Endothelial cell (in vitro differentiated cells): ENCODE measurements at regions not wholly inside any gene's neighbourhood (a gene's known extent, or its start where the extent isn't known, plus 50 kb on each side); places are given as distances from the start of the nearest gene placed in this dataset.

Experiments
- DNase-seq: peaks from one replicate; pipeline ENCODE4 v3.0.0; 2021; ENCODE audit warnings: low spot score
- H3K27ac Mint-ChIP-seq: one replicate; pipeline ENCODE4 v1.8.0; 2021; ENCODE audit warnings: mixed read lengths, inconsistent platforms; ENCODE audit not compliant: unreplicated experiment
- H3K27me3 Mint-ChIP-seq: one replicate; pipeline ENCODE4 v1.8.0; 2021; ENCODE audit warnings: mild to moderate bottlenecking, moderate library complexity, mixed read lengths, inconsistent platforms; ENCODE audit not compliant: unreplicated experiment
- H3K36me3 Mint-ChIP-seq: one replicate; pipeline ENCODE4 v1.8.0; 2021; ENCODE audit warnings: mild to moderate bottlenecking, low read depth, mixed read lengths, inconsistent platforms; ENCODE audit not compliant: unreplicated experiment
- H3K4me1 Mint-ChIP-seq: one replicate; pipeline ENCODE4 v1.8.0; 2021; ENCODE audit warnings: mild to moderate bottlenecking, mixed read lengths, inconsistent platforms; ENCODE audit not compliant: unreplicated experiment
- H3K4me3 Mint-ChIP-seq: one replicate; pipeline ENCODE4 v1.8.0; 2021; ENCODE audit warnings: mild to moderate bottlenecking, mixed read lengths, inconsistent platforms; ENCODE audit not compliant: unreplicated experiment
- H3K9me3 Mint-ChIP-seq: one replicate; pipeline ENCODE4 v1.8.0; 2021; ENCODE audit warnings: mixed read lengths, inconsistent platforms; ENCODE audit not compliant: unreplicated experiment
- TF ChIP-seq, protein P1 (sequence below): fragments of 200-600 bp; sonication (generic); IDR thresholded peaks from one replicate; pipeline ENCODE4 v1.5.0; 2021; ENCODE audit warnings: antibody characterized with exemption; ENCODE audit not compliant: unreplicated experiment

DNA sequence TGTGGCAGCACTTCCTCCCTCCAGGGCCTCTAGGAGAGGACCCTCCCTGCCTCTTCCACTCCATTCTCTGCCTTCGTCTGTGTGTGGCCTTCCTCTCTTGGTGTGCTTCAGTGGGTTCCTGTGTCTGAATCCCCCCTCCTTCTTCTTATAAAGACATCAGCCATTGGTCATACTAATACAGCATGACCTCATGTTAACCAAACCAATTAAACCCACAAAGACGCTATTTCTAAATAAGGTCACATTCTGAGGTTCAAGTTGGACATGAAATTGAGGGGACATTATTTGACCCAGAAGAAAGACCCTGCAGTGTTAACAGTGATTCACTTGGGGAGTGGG lies 398.6 kb downstream of the SHANK2 start:
- H3K36me3 Mint-ChIP-seq = no peaks in the 10 kb centered on the region
- H3K9me3 Mint-ChIP-seq = no peaks in the 10 kb centered on the region

DNA sequence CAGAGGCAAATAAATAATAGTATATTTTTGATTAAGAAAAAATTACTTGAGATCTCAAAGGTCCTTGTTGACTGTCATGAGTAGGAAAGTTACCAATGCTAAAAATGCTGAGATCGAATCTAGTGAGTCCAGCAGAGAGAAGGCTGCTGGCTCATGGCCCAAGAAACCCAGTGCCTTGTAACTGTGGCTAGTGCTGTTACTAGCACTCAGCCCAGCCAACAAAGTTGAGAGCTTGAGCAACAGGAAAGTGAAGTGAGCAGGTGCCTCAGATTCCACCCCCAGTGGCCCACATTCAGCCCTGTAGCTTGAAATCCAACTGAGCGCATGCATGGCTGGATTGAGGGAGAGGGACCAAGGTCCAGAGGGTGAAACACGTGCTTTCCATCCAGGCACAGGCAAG lies 398.2 kb downstream of the SHANK2 start:
- Mint-ChIP-seq H3K9me3 (no peaks in the 10 kb centered on the region), H3K27me3 (no peaks in the 10 kb centered on the region), H3K36me3 (peaks cover 3% of the 10 kb centered on the region)

More for the DNA sequence above, 398.6 kb downstream of the SHANK2 start:
- H3K27me3 Mint-ChIP-seq = no peaks in the 10 kb centered on the region
- TF ChIP-seq, protein P1, sequence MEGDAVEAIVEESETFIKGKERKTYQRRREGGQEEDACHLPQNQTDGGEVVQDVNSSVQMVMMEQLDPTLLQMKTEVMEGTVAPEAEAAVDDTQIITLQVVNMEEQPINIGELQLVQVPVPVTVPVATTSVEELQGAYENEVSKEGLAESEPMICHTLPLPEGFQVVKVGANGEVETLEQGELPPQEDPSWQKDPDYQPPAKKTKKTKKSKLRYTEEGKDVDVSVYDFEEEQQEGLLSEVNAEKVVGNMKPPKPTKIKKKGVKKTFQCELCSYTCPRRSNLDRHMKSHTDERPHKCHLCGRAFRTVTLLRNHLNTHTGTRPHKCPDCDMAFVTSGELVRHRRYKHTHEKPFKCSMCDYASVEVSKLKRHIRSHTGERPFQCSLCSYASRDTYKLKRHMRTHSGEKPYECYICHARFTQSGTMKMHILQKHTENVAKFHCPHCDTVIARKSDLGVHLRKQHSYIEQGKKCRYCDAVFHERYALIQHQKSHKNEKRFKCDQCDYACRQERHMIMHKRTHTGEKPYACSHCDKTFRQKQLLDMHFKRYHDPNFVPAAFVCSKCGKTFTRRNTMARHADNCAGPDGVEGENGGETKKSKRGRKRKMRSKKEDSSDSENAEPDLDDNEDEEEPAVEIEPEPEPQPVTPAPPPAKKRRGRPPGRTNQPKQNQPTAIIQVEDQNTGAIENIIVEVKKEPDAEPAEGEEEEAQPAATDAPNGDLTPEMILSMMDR = no peak
- peak overlapping the region; percentile 79 for H3K27ac Mint-ChIP-seq
- H3K4me3 Mint-ChIP-seq = no peak overlapping the region
- peaks cover 13% of the 10 kb centered on the region for H3K4me1 Mint-ChIP-seq
- DNase-seq = no peak

DNA sequence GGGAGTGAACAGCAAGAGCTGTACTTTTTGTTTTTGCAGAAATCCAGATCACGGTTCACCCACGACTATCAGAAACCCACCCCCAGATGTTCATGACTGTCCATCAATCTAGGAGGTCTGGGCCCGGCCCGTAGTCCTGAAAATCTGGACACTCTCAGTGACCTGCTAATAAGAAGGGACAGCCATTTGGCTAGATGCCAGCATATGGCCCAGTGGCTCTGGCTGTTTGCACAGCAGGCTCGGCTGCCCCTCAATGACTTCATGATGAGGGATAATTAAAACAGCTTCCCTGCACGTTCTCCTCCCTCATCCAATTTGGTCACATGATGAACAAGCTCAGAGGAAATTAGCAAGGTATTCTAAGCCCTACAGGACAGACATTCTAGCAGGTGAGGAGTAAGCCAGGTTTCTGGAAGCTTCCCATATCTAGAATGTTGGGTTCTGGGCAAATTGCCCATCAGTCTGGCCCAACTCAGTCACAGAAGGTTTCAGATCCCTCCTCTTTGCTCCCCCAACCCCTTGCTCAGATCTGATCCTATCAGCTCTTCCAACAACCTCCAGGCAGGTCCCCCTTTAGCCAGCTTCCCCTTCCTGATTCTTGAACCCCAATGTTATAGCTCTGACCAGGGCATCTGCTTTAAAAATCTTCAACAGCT lies 397.3 kb downstream of the SHANK2 start:
- Mint-ChIP-seq H3K9me3 (no peaks in the 10 kb centered on the region), H3K4me3 (no peak overlapping the region), H3K27me3 (peaks cover 2% of the 10 kb centered on the region), H3K27ac (no peak overlapping the region), H3K4me1 (peaks cover 13% of the 10 kb centered on the region), H3K36me3 (peaks cover 5% of the 10 kb centered on the region)
- DNase-seq = no peak
- TF ChIP-seq, protein P1 = no peak

More for the DNA sequence above, 398.2 kb downstream of the SHANK2 start:
- DNase-seq = no peak
- TF ChIP-seq, protein P1 = no peak
- Mint-ChIP-seq H3K4me3 (no peak overlapping the region), H3K4me1 (peaks cover 13% of the 10 kb centered on the region), H3K27ac (no peak overlapping the region)

DNA sequence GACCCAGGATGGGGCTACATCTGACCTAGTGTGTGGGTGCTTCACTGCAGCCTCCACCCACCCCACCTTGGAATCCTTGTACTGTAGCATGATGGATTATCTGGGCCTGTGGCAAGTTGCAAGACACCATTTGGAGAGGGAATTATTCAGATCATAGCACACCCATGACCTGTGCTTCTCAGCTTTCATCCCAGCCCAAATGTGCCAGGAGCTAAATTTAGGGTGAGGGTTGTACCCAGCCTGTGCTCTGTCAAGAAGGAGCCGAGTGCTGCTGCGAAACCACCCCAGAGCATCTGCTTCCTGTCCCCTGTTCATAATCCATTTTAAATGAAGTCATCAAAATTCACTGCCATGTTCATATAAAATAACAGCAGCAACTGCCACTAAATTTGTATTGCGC lies 394.5 kb downstream of the SHANK2 start:
- Mint-ChIP-seq H3K4me3 (no peak overlapping the region), H3K9me3 (no peaks in the 10 kb centered on the region), H3K4me1 (peaks cover 13% of the 10 kb centered on the region), H3K27me3 (peaks cover 6% of the 10 kb centered on the region), H3K36me3 (peaks cover 5% of the 10 kb centered on the region), H3K27ac (no peak overlapping the region)
- DNase-seq = no peak
- TF ChIP-seq, protein P1 = no peak

DNA sequence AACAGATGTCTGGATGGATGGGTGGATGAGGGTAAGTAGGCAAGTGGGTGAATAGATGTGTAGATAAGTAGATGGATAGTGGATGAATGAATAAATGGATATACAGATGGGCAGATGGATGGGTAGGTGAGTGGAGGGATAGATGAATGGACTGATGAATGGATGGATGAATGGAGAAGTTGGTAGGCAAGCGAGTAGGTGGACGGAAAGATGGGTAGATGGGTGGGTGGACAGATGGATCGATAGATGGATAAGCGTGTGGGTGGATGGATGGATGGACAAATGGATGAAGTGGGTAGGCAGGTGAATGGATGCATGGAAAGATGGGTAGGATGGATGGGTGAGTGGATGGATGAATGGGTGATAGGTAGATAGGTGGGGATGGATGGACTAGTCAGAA lies 393.2 kb downstream of the SHANK2 start:
- peak overlapping the region; percentile 11 for H3K27ac Mint-ChIP-seq
- peaks cover 6% of the 10 kb centered on the region for H3K27me3 Mint-ChIP-seq
- no peak for DNase-seq
- H3K4me1 Mint-ChIP-seq = peaks cover 8% of the 10 kb centered on the region
- TF ChIP-seq, protein P1 = no peak
- no peak overlapping the region for H3K4me3 Mint-ChIP-seq
- H3K9me3 Mint-ChIP-seq = no peaks in the 10 kb centered on the region
- peaks cover 5% of the 10 kb centered on the region for H3K36me3 Mint-ChIP-seq
